GM23248 (cell line): ENCODE measurements at regions not wholly inside any gene's neighbourhood (a gene's known extent, or its start where the extent isn't known, plus 50 kb on each side); places are given as distances from the start of the nearest gene placed in this dataset.

Experiments used
- DNase-seq: peaks from one replicate; pipeline ENCODE4 v3.0.0-alpha.2; 2015
- H2AFZ ChIP-seq: fragments of 200-600 bp; sonication (generic); 2 replicates; pipeline ENCODE4 v1.6.1; 2016; ENCODE audit warnings: antibody characterized with exemption
- H3F3A ChIP-seq: fragments of 200-600 bp; sonication (generic); 2 replicates; pipeline ENCODE4 v1.6.1; 2016; ENCODE audit warnings: mild to moderate bottlenecking, antibody characterized with exemption, mixed run types; ENCODE audit not compliant: insufficient read depth
- H3K27ac ChIP-seq: fragments of 200-600 bp; sonication (generic); 2 replicates; pipeline ENCODE4 v1.5.1; 2016; ENCODE audit warnings: mild to moderate bottlenecking
- H3K27me3 ChIP-seq: fragments of 200-600 bp; sonication (generic); replicated peaks from 2 replicates; pipeline ENCODE4 v1.6.1; 2016; ENCODE audit warnings: mild to moderate bottlenecking; ENCODE audit not compliant: insufficient read depth
- H3K36me3 ChIP-seq: fragments of 200-600 bp; sonication (generic); 2 replicates; pipeline ENCODE4 v1.6.1; 2016; ENCODE audit warnings: low read depth, mild to moderate bottlenecking
- H3K4me1 ChIP-seq: fragments of 200-600 bp; sonication (generic); 2 replicates; pipeline ENCODE4 v1.6.1; 2016; ENCODE audit warnings: mild to moderate bottlenecking; ENCODE audit not compliant: insufficient read depth
- H3K4me2 ChIP-seq: fragments of 200-600 bp; sonication (generic); one replicate; pipeline ENCODE4 v1.6.1; 2016; ENCODE audit warnings: mild to moderate bottlenecking; ENCODE audit not compliant: unreplicated experiment
- H3K4me3 ChIP-seq: fragments of 200-600 bp; sonication (generic); 2 replicates; pipeline ENCODE4 v1.5.1; 2016; ENCODE audit warnings: mild to moderate bottlenecking
- H3K79me2 ChIP-seq: fragments of 200-600 bp; sonication (generic); 2 replicates; pipeline ENCODE4 v1.6.1; 2016; ENCODE audit warnings: mild to moderate bottlenecking; ENCODE audit not compliant: insufficient read depth
- H3K9ac ChIP-seq: fragments of 200-600 bp; sonication (generic); 2 replicates; pipeline ENCODE4 v1.6.1; 2016; ENCODE audit warnings: mild to moderate bottlenecking
- H3K9me2 ChIP-seq: fragments of 200-600 bp; sonication (generic); 2 replicates; pipeline ENCODE4 v1.6.1; 2016; ENCODE audit warnings: mixed run types, mild to moderate bottlenecking, moderate library complexity; ENCODE audit not compliant: insufficient read depth
- H3K9me3 ChIP-seq: fragments of 200-600 bp; sonication (generic); one replicate; pipeline ENCODE4 v1.6.1; 2017; ENCODE audit warnings: low read depth
- H4K20me1 ChIP-seq: fragments of 200-600 bp; sonication (generic); 2 replicates; pipeline ENCODE4 v1.6.0; 2016; ENCODE audit not compliant: insufficient read depth
- EZH2 ChIP-seq: fragments of 200-600 bp; sonication (generic); IDR thresholded peaks from 2 replicates; pipeline ENCODE4 v1.6.1; 2018; ENCODE audit warnings: antibody characterized with exemption, mild to moderate bottlenecking; ENCODE audit not compliant: insufficient read depth, poor library complexity, severe bottlenecking
- EZH2phosphoT487 ChIP-seq: fragments of 200-600 bp; sonication (generic); IDR thresholded peaks from 2 replicates; pipeline ENCODE4 v1.6.1; 2018; ENCODE audit warnings: antibody characterized with exemption, moderate library complexity, mild to moderate bottlenecking, low read depth; ENCODE audit not compliant: insufficient read depth
- WGBS, 2 experiments: methylation state at CpG; one replicate each; pipeline ENCODE4 v1.1.6; 2015 to 2017; ENCODE audit warnings: low lambda C conversion rate in 2 of 2, low coverage in 1 of 2; ENCODE audit errors: missing lambda C conversion rate in 2 of 2; 5-methylcytosine and 5-hydroxymethylcytosine counted together
- in situ Hi-C: fragments of 300-500 bp; cut with MboI; formaldehyde crosslinking; loops from 2 replicates; pipeline ENCODE4 v1.15.0; 2020

DNA sequence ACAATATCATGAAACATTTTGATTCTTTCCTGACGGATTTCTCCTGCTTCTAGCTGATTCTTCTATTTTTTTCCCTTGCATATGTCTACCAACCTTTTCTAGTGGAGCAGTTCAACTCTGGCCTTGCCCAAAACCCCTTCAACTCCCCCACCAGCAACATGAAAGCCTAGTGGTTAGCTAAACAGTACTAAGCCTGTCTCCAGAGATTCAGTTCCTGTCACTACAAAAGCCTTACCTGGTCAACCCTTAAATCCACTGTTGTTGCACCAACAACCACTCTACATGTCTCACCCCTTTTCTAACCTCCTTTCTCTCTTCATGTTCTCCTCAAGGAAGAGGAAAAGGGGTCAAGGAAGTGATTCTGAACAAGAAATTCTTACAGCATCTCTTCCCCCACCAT is 74.8 kb upstream of the PIK3R1 start:
- Histone ChIP-seq H3K4me3 (no peak overlapping the region), H3K9me2 (no peaks in the 10 kb centered on the region; the same call in 1 of the 2 replicates), H3K27me3 (no peaks in the 10 kb centered on the region), H3K4me1 (peaks cover 27% of the 10 kb centered on the region), H4K20me1 (no peaks in the 10 kb centered on the region), H3K79me2 (no peaks in the 10 kb centered on the region), H3F3A (peaks cover 22% of the 10 kb centered on the region), H2AFZ (peak overlapping the region; percentile 61; the same call in 1 of the 2 replicates), H3K4me2 (no peak overlapping the region), H3K9me3 (no peaks in the 10 kb centered on the region), H3K36me3 (no peaks in the 10 kb centered on the region), H3K27ac (no peak overlapping the region), H3K9ac (no peak overlapping the region)
- no peak for DNase-seq
- in situ Hi-C loops: no loop called here
- 89 to 92% methylated on average over 1 of the region's 1 CpG for WGBS, 2 experiments
- TF ChIP-seq EZH2: no peak
- TF ChIP-seq EZH2phosphoT487: no peak

GRCh38 chr5:68139611-68140441 is 75.7 kb upstream of the PIK3R1 start:
- no peak overlapping the region for H2AFZ ChIP-seq
- no peaks in the 10 kb centered on the region for H3K27me3 ChIP-seq
- H3K79me2 ChIP-seq: no peaks in the 10 kb centered on the region
- H3K9me2 ChIP-seq: no peaks in the 10 kb centered on the region; the same call in 1 of the 2 replicates
- 60 to 76% methylated on average over 3 of the region's 3 CpGs for WGBS, 2 experiments
- no peaks in the 10 kb centered on the region for H4K20me1 ChIP-seq
- H3K9me3 ChIP-seq: no peaks in the 10 kb centered on the region
- no peaks in the 10 kb centered on the region for H3K36me3 ChIP-seq
- no peak overlapping the region for H3K4me3 ChIP-seq
- no peak for TF ChIP-seq EZH2
- no peak for TF ChIP-seq EZH2phosphoT487
- peaks cover 27% of the 10 kb centered on the region for H3K4me1 ChIP-seq
- H3F3A ChIP-seq: peaks cover 21% of the 10 kb centered on the region
- in situ Hi-C loops: no loop called here
- no peak overlapping the region for H3K4me2 ChIP-seq
- no peak overlapping the region for H3K27ac ChIP-seq
- no peak for DNase-seq
- H3K9ac ChIP-seq: no peak overlapping the region

DNA sequence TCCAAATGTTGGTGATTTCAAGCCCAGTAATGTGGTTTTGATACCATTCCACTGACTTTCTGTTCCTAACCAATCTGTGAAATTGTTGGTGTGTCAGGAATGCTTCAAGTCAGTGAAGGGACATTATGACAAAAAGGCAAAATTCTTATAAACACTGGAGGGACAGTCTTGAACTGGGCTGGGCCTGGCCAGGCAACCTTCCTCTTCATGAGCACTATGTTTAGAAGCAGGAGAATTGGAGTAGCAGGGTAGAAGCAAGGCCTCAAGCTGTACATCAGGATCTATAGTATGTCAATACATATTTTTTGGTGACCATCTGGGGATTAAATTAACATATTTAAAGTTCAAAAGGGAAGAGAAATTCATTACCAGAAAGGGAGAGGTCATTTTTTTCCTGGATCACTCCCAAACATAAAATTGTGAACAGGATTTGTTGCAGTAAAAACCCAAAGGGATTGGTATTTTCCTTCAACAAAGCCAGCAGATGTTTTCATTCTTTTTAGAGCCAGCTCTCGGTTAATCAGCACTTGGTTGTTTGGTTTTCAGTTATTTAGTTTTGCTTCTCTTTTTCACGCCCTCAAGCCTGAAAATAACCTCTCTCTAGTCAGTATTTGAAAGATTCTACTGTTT is 77.9 kb upstream of the PIK3R1 start:
- Histone ChIP-seq H3F3A (peaks cover 15% of the 10 kb centered on the region), H3K9me2 (no peaks in the 10 kb centered on the region; the same call in 1 of the 2 replicates), H3K27me3 (no peaks in the 10 kb centered on the region), H3K79me2 (no peaks in the 10 kb centered on the region), H3K4me2 (peak overlapping the region; percentile 7), H3K36me3 (no peaks in the 10 kb centered on the region), H2AFZ (peak overlapping the region; percentile 50), H3K4me1 (peaks cover 27% of the 10 kb centered on the region), H3K27ac (peak overlapping the region; percentile 34), H3K9me3 (no peaks in the 10 kb centered on the region), H3K9ac (peak overlapping the region; percentile 5; the same call in 1 of the 2 replicates), H4K20me1 (no peaks in the 10 kb centered on the region), H3K4me3 (no peak overlapping the region)
- WGBS, 2 experiments: 22% methylated on average over 2 of the region's 2 CpGs
- peak; percentile 68 for DNase-seq
- TF ChIP-seq EZH2 (no peak), EZH2phosphoT487 (no peak)
- in situ Hi-C loops: no loop called here

DNA sequence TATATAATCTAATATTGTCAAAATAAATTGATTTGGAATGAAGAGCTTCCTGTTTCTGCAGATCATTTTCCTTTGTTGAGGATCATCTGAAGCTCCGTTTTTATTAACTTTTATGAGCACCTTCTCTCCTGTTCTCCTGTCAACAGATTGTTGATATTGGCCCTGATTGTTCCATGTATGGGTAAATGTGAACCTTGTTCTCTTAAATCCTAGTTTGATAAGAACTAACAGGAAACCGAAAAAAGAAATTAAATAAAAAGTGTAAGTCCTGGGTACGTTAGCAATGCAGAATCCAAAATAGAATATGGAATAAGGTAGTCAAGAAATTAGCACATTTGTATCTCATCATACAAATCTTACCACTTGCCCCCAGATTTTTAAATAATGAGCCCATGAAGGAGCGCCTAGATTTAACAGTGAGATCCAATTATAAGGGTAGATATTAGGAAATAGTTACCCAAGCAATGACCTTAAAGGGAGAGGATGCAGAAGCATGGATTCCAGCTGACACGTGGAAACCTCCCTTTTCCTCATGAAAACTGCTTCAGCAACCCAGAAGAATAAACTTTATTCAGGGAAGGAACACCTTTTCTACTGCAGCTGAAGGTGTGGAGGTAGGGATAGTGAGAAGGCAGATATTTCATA is 80.8 kb upstream of the PIK3R1 start:
- Histone ChIP-seq H4K20me1 (no peaks in the 10 kb centered on the region), H3K9ac (no peak overlapping the region), H3K4me3 (no peak overlapping the region), H3K79me2 (no peaks in the 10 kb centered on the region), H3K9me2 (no peaks in the 10 kb centered on the region; the same call in 1 of the 2 replicates), H3K9me3 (no peaks in the 10 kb centered on the region), H3K27ac (no peak overlapping the region), H2AFZ (no peak overlapping the region), H3K36me3 (no peaks in the 10 kb centered on the region), H3F3A (peaks cover 15% of the 10 kb centered on the region), H3K27me3 (no peaks in the 10 kb centered on the region), H3K4me1 (peaks cover 17% of the 10 kb centered on the region), H3K4me2 (no peak overlapping the region)
- TF ChIP-seq EZH2phosphoT487: no peak
- no peak for TF ChIP-seq EZH2
- 63 to 65% methylated on average over 5 of the region's 5 CpGs for WGBS, 2 experiments
- no peak for DNase-seq
- in situ Hi-C loops: no loop called here
